HepG2 (cell line): ENCODE measurements at regions not wholly inside any gene's neighbourhood (a gene's known extent, or its start where the extent isn't known, plus 50 kb on each side); places are given as distances from the start of the nearest gene placed in this dataset.

Source experiments
- CHD4 ChIP-seq: fragments of 200-600 bp; sonication (generic); IDR thresholded peaks from 2 replicates; pipeline ENCODE4 v1.7.0; 2017; ENCODE audit warnings: mild to moderate bottlenecking, low read length, borderline replicate concordance
- CREM ChIP-seq, 2 experiments: sonication (generic) in 1 of 2; formaldehyde crosslinking in 1 of 2; IDR thresholded peaks; 2 replicates each; pipeline versions ENCODE4 v1.4.0 to v1.6.1; 2016 to 2020; ENCODE audit warnings: antibody characterized with exemption in 1 of 2, mild to moderate bottlenecking in 1 of 2, missing genetic modification reagents in 1 of 2
- EP300 ChIP-seq, 3 experiments: sonication (generic) in 1 of 3; formaldehyde crosslinking in 1 of 3; IDR thresholded peaks; 2 replicates each; pipeline versions ENCODE4 v1.5.1 to v1.6.1; 2011 to 2020; ENCODE audit warnings: low read depth in 2 of 3, low read length in 2 of 3, borderline replicate concordance in 1 of 3, improper control_type of control experiment in 1 of 3, mild to moderate bottlenecking in 1 of 3, missing genetic modification reagents in 1 of 3, moderate library complexity in 1 of 3
- IRF2 ChIP-seq: IDR thresholded peaks from 2 replicates; pipeline ENCODE4 v1.6.1; 2018; ENCODE audit warnings: missing genetic modification reagents, missing compliant biosample characterization
- MEF2D ChIP-seq: sonication (generic); formaldehyde crosslinking; IDR thresholded peaks from 2 replicates; pipeline ENCODE4 v1.5.1; 2020; ENCODE audit warnings: mild to moderate bottlenecking, missing genetic modification reagents
- MTA1 ChIP-seq: sonication (generic); formaldehyde crosslinking; IDR thresholded peaks from 2 replicates; pipeline ENCODE4 v1.4.0; 2020; ENCODE audit warnings: missing genetic modification reagents, mild to moderate bottlenecking, borderline replicate concordance
- NFE2L2 ChIP-seq: fragments of 150-350 bp; IDR thresholded peaks from 2 replicates; pipeline ENCODE4 v1.6.1; 2014; ENCODE audit warnings: low read length
- PHB2 ChIP-seq: fragments of 450-650 bp; IDR thresholded peaks from 2 replicates; pipeline ENCODE4 v1.6.1; 2018; ENCODE audit not compliant: partially characterized antibody
- PITX1 ChIP-seq: sonication (generic); formaldehyde crosslinking; IDR thresholded peaks from 2 replicates; pipeline ENCODE4 v1.5.1; 2020; ENCODE audit warnings: mild to moderate bottlenecking, missing genetic modification reagents
- SMC3 ChIP-seq: IDR thresholded peaks from 2 replicates; pipeline ENCODE4 v1.6.1; 2011; ENCODE audit warnings: low read length, improper control_type of control experiment
- ZFP36 ChIP-seq: fragments of 150-350 bp; IDR thresholded peaks from 2 replicates; pipeline ENCODE4 v1.6.1; 2018; ENCODE audit warnings: borderline replicate concordance, low read length, low read depth; ENCODE audit not compliant: partially characterized antibody
- ZNF3 ChIP-seq: IDR thresholded peaks from 2 replicates; pipeline ENCODE4 v1.7.0; 2017; ENCODE audit warnings: inconsistent platforms

DNA sequence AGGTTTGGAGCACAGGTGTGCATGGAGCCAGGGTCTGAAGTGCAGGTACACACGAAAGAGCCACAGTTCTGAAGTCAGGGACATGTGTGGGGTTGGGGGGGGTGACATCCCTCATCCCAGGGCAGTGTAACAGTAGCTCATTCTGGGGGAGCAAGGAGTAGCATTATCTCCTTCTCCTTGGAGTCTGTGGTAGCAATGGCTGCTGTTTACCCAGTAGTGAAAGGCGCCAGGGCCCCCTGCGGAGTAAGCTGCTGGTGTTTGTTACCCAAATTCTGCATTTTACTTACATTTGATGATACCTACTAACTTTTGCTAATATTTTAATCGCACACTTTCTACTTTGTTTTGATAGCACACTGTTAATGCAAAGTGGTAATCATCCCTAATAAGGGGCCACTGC is 665.5 kb downstream of the GATA3 start:
- TF ChIP-seq SMC3 (no peak), MEF2D (CRISPR knock-in tag) (no peak), PITX1 (CRISPR knock-in tag) (no peak), IRF2 (CRISPR knock-in tag) (no peak), PHB2 (no peak), NFE2L2 (no peak), MTA1 (CRISPR knock-in tag) (no peak), CREM (IDR thresholded peaks at IDR 0.05) (no peak), CREM (CRISPR knock-in tag; IDR thresholded peaks at IDR 0.05) (no peak), CHD4 (no peak), ZNF3 (CRISPR knock-in tag) (no peak), ZFP36 (no peak), EP300 (IDR thresholded peaks at IDR 0.05; ENCODE audit: low read depth in 2 of 2, low read length in 2 of 2) (no peak), EP300 (CRISPR knock-in tag; IDR thresholded peaks at IDR 0.05; ENCODE audit: borderline replicate concordance) (no peak)
